C4-2B (cell line): ENCODE measurements at regions not wholly inside any gene's neighbourhood (a gene's known extent, or its start where the extent isn't known, plus 50 kb on each side); places are given as distances from the start of the nearest gene placed in this dataset.

Source experiments
- ZFX ChIP-seq: fragments of 450-650 bp; IDR thresholded peaks from 2 replicates; pipeline ENCODE4 v1.6.1; 2017
- TF ChIP-seq, protein P1 (sequence below): fragments of 450-650 bp; conservative IDR thresholded peaks from 2 replicates; pipeline ENCODE4 v1.5.1; 2017; ENCODE audit warnings: mild to moderate bottlenecking

DNA sequence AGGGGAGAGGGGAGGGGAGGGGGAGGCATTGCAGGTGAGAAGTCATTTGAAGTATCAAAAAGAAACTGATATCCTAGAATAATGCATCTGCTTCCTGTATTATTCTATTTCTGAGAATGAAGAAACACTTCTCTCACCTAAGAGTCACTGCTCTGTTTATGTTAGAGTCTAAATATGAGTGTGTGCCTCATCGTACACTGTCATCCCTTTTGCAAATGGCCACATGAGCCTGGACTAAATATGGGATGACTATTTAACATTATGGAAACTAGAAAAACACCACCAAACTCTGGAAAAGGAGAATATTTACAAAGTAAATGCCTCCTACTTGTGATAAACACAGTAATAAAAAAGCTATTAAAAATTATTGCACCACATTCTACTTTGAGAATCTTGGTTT lies 146.4 kb upstream of the NOCT start:
- TF ChIP-seq, protein P1, sequence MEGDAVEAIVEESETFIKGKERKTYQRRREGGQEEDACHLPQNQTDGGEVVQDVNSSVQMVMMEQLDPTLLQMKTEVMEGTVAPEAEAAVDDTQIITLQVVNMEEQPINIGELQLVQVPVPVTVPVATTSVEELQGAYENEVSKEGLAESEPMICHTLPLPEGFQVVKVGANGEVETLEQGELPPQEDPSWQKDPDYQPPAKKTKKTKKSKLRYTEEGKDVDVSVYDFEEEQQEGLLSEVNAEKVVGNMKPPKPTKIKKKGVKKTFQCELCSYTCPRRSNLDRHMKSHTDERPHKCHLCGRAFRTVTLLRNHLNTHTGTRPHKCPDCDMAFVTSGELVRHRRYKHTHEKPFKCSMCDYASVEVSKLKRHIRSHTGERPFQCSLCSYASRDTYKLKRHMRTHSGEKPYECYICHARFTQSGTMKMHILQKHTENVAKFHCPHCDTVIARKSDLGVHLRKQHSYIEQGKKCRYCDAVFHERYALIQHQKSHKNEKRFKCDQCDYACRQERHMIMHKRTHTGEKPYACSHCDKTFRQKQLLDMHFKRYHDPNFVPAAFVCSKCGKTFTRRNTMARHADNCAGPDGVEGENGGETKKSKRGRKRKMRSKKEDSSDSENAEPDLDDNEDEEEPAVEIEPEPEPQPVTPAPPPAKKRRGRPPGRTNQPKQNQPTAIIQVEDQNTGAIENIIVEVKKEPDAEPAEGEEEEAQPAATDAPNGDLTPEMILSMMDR: no peak
- TF ChIP-seq ZFX: no peak
